NCI-H526 treated with DMSO at 0.1 percent for 48 hours (cell line): ENCODE measurements at regions not wholly inside any gene's neighbourhood (a gene's known extent, or its start where the extent isn't known, plus 50 kb on each side); places are given as distances from the start of the nearest gene placed in this dataset.

Experiments used
- DNase-seq: peaks from one replicate; lab custom pipeline; 2025; lab: John Stamatoyannopoulos, UW

DNA sequence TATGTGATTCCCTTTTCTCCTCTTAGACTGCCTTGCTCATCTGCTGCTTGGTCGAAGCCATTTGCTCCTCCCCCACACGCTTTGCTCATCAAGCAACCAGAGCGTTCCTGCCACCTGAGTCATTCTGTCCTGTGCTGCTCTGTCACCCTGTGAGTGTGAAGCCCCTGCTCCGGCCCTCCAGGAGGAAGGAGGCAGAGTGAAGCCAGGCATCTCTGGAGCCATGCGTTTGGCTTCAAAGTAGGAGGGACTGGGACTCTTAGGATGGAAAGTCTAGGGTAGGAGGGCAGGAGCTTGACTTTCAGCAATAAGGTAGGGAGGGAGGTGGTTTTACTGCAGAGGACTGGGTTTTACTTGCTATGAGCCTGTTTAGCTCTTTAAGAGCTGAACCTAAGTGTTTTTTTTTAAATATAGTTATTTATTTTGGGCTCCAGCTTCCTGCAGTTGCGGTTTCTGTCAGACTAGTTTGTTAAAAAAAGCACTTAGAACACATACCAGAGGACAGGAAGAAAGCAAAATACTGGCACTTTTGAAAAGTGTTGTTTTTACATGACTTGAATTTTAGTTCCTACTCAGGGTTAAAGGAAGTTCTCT is 63.6 kb downstream of the SPINK2 start:
- DNase-seq = no peak

DNA sequence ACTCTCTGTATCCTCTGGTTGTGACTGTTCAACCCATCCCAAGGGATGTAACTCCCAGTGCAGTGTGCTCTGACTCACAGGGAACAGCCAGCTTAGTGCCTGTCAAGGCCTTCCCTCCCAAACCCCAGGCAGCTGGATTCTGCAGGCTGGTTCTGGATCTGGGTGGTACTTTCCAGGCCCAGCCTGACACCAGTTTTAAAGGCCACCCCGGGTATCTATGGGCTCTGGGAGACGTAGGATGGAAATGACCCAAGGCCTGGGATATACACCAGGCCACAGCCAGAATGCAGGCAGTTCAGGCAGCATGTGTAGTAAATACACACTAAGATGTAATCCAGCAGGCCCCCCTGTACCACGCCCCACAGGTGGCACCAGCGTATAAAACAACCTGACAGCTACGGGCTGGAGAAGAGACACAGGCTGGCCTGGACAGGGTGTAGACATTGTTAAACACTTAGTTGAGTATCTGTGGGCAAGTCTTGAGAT is 64.2 kb downstream of the SPINK2 start:
- DNase-seq = no peak

DNA sequence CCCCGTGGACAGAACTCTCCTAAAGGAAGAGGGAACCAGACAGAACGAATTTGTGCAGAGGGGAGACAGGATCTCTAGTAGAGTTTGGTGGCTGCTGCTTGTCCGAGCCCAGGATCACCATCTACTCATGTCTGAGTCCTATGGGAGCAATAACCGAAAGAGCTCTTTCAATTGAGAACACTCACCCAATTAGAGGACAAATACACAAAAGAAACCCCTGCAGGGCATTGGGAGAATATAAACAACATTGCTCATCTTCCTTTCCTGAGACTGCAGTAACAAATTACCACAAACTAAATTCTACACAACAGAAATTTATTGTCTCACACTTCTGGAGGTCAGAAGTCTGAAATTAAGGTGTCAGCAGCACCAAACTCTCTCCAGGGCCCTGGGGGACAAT is 65.6 kb downstream of the SPINK2 start:
- DNase-seq = no peak

DNA sequence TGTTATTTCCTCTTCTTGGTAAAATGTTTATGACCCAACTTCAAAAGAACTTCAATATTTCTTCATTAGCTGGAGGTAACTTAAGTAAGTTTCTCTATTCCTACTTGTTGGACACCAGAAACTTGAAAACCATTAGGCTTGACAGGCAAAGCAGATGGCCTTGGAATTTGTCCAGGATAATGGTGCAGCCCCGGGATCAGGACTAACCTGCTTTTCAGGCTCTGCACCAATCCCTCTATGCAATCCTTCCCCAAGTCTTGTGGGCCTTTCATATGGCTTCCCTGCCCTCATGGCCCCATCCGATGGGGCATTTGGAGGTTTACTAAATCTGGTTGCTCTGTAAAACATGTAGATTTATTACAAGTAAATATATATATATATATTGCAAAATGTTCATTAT is 68.5 kb downstream of the SPINK2 start:
- DNase-seq = no peak

DNA sequence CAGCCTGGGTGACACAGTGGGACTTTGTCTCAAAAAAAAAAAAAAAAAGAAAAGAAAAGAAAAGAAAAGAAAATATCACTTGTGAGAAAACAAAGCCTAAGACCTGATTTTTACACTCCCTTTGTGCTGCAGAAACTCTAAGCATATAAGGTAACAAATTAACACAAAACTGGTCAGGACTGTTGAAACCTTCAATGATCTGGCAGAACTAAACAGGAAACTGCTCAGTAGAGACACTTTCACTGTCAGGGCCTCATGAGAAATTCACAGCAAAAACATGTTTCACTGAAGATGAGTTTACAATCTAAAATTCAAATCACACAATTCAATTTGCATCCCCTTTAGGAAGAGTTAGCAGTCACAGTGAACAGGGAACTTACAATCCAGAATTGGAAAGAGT is 69.1 kb upstream of the HOPX start:
- no peak for DNase-seq

DNA sequence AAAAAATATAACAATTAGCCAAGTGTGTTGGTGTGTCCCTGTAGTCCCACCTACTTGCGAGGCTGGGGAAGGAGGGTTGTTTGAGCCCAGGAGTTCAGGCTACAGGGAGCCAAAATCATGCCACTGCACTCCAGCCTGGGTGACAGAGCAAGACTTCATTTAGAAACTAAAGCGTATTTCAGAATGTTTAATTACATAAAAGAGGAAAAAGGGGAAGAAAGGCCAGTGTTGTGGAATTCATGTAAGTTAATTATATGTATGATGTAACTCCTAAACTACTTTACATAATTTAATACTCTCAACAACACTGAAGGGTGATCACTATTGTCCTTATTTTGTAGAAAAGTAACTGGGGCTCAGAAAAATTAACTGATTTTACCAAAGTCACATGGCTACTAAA is 67.2 kb upstream of the HOPX start:
- no peak for DNase-seq

DNA sequence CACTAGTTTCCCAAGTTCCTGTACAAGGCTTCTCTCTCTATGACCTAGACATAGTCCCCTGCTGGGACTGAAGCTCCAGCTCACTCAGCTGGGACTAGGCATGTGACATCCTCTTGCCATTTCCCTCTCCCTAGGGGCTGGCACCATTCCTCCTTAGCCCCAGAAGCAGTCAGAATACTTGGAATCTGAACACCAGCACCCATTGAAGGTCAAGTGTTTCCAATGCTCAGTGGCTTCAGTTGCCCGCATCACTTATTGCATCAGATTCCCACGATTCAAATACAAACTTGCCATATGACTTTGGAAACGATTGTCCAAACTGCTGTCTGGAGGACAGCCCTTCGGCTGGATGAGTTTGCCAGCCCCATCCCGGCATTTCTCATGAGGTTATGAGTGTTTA is 65.5 kb upstream of the HOPX start:
- no peak for DNase-seq

DNA sequence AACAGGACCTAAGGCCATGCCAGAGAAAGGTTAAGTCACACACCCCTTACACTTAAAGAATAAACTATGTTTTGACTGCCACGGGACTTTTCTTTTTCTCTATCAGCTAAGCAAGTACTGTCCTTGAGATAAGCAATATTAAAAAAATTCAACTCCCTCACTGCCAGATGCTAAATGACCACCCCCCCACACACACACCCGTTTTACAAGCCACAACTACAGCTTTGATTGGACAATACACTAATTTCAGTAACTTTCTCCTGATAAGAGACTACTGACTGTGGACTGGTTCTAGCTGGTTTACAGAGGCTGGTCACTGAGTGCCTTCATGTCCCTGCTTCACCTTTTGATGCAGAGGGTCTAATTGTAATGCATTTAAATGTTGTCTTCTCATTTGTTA is 63.9 kb upstream of the HOPX start:
- no peak for DNase-seq

DNA sequence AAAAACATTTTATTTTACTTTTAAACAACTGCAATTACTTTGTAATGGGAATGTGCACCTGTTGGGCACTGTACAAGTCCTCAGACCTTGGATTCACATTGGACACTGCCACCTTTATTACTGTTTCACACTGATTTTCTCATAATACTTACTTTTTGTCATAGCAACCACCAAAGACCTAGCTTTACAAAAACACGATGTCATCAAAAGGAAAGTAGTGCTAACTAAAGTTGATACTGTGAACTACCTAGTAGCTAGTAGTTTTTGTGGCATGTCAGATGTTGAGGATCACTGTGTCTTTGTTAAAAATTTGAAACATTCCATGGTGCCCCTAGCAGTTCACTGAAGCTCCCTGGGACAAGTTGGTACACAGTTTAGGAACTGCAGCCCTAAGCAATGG is 62.9 kb upstream of the HOPX start:
- no peak for DNase-seq

DNA sequence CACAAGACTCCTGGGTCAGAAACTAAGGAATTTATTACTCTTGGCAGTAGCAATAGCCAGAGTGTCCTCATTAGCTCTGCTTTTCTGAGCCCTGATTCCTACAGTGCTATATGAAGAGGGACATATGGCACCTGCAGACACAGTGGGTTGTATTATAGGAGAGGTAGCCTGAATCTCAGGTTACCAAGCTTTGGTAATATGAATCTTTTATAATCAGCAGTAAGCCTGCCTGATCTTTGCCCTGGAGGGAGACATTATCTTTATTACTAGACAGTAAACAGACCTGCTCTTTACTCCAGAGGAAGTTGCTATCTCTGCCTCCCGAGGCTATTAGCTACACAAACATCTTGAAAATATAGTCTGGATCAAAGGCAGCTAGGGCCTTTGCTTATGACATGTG is 62.5 kb upstream of the HOPX start:
- DNase-seq = peak; percentile 87

DNA sequence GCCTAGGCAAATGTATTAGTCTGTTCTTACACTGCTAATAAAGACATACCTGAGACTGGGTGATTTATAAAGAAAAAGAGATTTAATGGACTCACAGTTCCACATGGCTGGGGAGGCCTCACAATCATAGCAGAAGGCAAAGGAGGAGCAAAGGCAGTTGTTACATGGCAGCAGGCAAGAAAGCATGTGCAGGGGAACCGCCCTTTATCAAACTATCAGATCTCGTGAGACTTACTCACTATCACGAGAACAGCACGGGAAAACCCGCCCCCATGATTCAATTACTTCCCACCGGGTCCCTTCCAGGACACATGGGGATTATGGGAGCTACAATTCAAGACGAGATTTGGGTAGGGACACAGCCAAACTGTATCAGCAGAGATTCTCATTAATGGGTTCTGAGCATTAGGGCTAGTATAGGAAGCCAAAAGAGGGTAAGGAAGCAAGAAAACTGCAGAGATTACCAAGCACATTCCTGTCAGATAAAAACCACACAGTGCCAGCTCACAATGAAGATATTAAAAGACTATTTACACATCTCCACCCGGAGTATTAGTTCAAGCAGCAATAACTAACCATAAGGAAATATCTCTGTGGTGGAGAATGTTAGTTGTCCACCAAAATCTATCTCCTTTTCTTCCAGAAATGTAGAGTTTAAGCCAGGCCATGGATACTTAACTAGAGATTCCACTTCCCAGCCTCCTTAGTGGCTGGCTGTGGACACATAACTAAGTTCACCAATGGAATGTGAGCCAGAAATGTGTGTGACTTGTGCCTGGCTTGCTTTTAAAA is 61.2 kb upstream of the HOPX start:
- no peak for DNase-seq

DNA sequence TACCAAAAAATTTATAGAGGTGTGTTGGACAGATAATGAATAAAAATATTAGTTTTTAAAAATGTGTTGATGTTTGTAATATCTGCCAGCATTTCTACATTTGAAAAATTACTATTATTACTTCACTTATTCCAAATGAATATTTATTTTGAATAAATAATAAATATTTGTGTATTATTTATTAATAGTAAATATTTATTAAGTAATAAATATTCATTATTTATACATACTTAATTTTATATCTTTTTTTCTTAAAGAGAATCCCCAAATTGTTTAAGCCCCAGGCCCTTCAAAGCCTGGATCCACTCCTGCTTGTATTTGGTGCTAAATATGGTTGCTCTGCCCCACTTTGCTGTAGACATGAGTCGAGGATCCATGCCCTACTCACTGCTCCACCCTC is 60.5 kb upstream of the HOPX start:
- no peak for DNase-seq

DNA sequence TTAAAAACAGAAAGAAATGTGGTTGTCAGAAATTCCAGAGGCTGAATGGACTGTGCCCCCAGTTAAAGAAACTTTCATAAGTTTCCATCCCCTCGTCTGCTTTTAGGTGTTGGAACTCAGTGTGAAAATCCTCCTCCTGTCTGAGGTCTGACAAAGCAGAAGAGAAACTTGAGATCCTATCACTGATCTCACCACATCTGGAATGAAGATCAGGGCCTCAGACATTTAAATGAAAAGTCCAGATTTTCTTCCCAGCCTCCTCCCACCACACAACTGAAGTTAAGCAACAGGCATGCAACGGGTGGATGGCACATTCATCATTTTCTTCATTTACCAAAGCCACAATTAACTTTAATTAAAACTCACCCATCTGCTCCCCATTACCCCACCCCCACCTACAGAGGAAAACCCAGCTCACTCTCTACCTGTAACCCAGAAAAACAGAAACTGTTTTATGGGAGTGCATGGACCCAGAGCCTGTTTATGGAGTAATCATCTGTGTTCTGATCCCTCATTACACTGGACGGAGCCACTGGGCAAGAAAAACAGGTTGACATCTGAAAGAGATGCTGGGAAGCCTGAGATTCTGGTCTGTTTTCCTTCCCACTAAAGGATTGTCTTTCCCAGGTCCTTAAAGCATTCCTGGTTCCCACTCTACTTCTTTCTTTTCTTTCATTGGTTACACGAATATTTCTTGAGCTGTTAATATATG is 58.1 kb upstream of the HOPX start:
- no peak for DNase-seq

DNA sequence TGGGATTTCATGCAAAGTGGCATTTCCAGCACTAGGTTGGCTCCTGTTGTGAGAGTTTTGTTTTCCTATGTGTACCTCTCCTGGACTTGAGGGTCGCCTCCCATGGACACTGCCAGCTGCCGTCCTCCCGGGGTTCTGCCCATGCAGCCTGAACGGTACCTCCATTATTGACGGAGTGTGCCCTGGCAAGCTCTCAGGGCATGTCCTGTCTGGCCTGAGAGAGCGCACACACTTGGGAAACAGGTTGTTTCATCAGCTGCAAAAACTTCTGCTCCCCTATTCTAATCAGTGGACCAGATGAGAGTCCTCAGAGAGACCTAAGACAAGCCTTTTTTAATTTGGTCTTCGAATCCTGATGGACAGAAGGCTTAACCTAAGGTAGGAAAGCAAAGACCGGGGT is 56.6 kb upstream of the HOPX start:
- no peak for DNase-seq

DNA sequence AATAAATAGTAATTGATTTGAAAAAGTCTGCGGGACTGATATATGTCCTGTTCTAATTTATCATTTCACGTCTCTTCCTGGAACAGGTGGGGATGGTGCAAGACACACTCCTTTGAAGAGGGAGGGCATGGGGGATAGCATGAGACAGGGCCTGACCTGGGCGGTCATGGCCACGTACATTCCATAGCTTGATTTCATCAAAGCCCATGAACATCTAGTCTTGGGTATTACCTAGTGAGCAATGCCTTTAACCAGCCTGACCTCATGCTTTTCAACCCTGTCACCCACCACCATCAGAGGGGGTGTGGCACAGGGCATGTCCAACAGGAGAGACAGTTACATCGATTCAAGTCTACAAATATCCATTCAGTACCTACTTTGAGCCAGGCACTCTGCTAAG is 52.3 kb upstream of the HOPX start:
- no peak for DNase-seq

DNA sequence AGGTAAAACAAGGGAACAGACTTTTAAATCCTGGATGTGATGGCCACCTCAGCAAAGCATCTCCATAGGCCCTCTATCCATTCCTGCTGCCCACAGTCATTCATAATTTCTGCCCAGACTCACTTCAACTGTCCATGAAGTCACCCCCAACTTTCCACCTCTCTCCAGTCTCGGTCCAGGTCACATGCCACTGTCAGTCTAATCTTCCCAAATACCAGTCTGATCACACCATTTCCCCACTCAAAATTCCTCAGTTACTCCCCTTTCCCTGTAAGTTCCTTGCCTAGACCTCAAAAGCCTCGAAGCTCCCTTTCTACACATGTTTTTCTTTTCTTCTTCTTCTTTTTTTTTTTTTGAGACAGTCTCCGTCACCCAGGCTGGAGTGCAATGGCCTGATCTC is 51.2 kb upstream of the HOPX start:
- DNase-seq = no peak

DNA sequence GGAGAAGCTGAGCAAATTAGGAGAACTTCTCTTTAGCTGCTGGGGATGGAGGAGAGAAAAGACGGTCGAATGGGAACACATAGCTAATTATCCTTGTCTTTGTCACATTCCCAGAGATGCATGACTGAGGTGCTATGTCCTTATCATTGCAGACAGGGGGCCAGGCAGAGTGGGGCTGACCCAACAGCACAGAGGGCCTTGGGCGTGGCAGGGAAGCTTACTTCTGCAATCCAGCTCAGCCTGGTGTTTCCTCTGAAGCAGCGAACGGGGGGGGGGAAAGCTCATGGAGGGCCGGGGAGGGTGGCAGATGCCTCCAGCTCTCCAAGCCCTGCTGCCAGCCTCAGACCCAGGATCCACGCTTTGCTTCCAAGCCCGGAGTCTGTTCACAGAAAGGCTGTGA is 50.8 kb upstream of the HOPX start:
- no peak for DNase-seq
